ENCODE measurements at regions not wholly inside any gene's neighbourhood (a gene's known extent, or its start where the extent isn't known, plus 50 kb on each side); places are given as distances from the start of the nearest gene placed in this dataset.

GRCh38 chr4:100970414-100970813 is 376.9 kb downstream of the PPP3CA start:
- DNase-seq (ENCODE audit: low spot score), result no peak
- no peak overlapping the region for H3K4me3 ChIP-seq
- TF ChIP-seq, protein P1, sequence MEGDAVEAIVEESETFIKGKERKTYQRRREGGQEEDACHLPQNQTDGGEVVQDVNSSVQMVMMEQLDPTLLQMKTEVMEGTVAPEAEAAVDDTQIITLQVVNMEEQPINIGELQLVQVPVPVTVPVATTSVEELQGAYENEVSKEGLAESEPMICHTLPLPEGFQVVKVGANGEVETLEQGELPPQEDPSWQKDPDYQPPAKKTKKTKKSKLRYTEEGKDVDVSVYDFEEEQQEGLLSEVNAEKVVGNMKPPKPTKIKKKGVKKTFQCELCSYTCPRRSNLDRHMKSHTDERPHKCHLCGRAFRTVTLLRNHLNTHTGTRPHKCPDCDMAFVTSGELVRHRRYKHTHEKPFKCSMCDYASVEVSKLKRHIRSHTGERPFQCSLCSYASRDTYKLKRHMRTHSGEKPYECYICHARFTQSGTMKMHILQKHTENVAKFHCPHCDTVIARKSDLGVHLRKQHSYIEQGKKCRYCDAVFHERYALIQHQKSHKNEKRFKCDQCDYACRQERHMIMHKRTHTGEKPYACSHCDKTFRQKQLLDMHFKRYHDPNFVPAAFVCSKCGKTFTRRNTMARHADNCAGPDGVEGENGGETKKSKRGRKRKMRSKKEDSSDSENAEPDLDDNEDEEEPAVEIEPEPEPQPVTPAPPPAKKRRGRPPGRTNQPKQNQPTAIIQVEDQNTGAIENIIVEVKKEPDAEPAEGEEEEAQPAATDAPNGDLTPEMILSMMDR (IDR thresholded peaks at IDR 0.05), result no peak

DNA sequence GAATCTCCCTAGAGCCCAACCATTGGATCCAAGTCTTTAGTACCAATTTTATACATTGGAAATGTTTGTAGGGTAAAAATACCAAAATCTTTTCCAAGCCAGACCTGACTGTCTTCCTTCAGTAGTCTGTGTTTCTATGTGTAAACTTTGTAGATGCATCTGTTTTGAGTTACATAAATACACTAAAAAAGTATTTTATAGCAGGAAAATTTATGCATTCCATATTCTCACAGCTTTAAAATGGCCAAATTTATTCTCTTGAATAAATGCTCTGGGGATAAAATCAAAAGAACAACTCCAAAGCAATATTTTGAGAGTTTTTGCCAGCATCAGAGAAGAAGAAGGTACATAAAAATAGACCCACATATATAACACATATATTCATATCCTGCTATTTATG is 377.4 kb downstream of the PPP3CA start:
- TF ChIP-seq, protein P1 (IDR thresholded peaks at IDR 0.05), result no peak
- no peak for DNase-seq (ENCODE audit: low spot score)
- H3K27ac ChIP-seq, result no peak overlapping the region
- no peak overlapping the region for H3K4me3 ChIP-seq

More at GRCh38 chr4:100970414-100970813, 376.9 kb downstream of the PPP3CA start:
- H3K27ac ChIP-seq, result no peak overlapping the region

DNA sequence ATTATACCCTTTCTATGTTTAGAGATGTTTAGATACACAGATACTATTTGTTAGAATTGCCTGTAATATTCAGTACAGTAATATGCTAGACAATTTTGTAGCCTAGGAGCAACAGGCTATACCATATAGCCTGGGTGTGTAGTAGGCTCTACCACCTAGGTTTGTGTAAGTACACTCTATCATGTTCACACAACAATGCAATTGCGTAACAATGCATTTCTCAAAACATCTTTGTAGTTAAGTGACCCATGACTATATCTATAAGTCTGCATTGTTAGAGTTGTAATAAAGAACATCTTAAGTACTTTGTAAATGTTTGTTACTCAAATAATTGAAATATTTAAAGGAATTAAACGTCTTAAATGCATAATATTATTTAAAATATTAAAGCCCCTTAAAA is 379.3 kb downstream of the PPP3CA start:
- no peak for DNase-seq (ENCODE audit: low spot score)
- TF ChIP-seq, protein P1 (IDR thresholded peaks at IDR 0.05), result no peak
- H3K4me3 ChIP-seq, result no peak overlapping the region

DNA sequence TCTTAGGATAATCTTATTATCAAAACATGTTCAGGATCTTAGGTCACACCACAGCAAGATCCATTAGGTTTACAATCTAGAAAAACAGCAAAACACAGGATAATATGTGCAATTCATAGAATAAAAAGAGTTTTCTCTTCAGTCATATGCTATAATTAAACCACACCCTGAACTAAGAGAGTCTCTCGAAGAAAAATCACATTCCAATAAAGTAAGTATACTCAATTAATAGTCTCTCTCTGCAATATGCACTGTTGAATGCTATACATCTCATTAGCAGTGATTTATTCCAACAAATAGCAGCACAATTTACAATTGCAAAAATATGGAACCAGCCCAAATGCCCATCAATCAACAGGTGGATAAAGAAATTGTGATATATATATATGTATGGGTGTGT is 383.7 kb downstream of the PPP3CA start:
- no peak for DNase-seq (ENCODE audit: low spot score)
- H3K4me3 ChIP-seq, result no peak overlapping the region
- TF ChIP-seq, protein P1 (IDR thresholded peaks at IDR 0.05), result no peak
- H3K27ac ChIP-seq, result no peak overlapping the region

More for the DNA sequence above, 379.3 kb downstream of the PPP3CA start:
- H3K27ac ChIP-seq, result no peak overlapping the region

- no peak overlapping the region for H3K27ac ChIP-seq
- DNase-seq (ENCODE audit: low spot score), result no peak
- no peak overlapping the region for H3K4me3 ChIP-seq
- TF ChIP-seq, protein P1 (IDR thresholded peaks at IDR 0.05), result no peak
Observed at GRCh38 chr4:100962698-100963097, 384.6 kb downstream of the PPP3CA start.

GRCh38 chr4:100960232-100960631 is 387.1 kb downstream of the PPP3CA start:
- TF ChIP-seq, protein P1 (IDR thresholded peaks at IDR 0.05), result no peak
- Histone ChIP-seq H3K4me3 (no peak overlapping the region), H3K27ac (no peak overlapping the region)
- no peak for DNase-seq (ENCODE audit: low spot score)

GRCh38 chr4:100954046-100954445 is 393.3 kb downstream of the PPP3CA start:
- H3K27ac ChIP-seq, result no peak overlapping the region
- TF ChIP-seq, protein P1 (IDR thresholded peaks at IDR 0.05), result no peak
- no peak overlapping the region for H3K4me3 ChIP-seq
- no peak for DNase-seq (ENCODE audit: low spot score)

Measured in coronary artery (tissue), 2 donors.